Panc1 (cell line): ENCODE measurements at regions not wholly inside any gene's neighbourhood (a gene's known extent, or its start where the extent isn't known, plus 50 kb on each side); places are given as distances from the start of the nearest gene placed in this dataset.

Experiments used
- ATAC-seq: fragments of 200-7000 bp; cut with Tn5 transposase; 2 replicates; pipeline ENCODE4 v1.9.1; 2020; ENCODE audit warnings: mild to moderate bottlenecking, moderate library complexity
- BruUV-seq: library from RNA; stranded (reverse); fragments of 400-500 nt; replicated peaks from 2 replicates; lab custom pipeline; 2021; lab: Mats Ljungman, UMichigan
- CTCF ChIA-PET: fragments of 300-600 bp; sonication (Branson Sonifier 250); formaldehyde crosslinking; loops from one replicate; lab custom pipeline; 2022; ENCODE audit warnings: antibody characterized with exemption; lab: Charles Lee
- POLR2A ChIA-PET: fragments of 300-600 bp; sonication (Branson Sonifier 250); formaldehyde crosslinking; loops from one replicate; lab custom pipeline; 2022; ENCODE audit warnings: antibody characterized with exemption; lab: Charles Lee
- DNase-seq: peaks from one replicate; pipeline ENCODE4 v3.0.0-alpha.2; 2010; ENCODE audit warnings: low read depth, low spot score
- H3K27ac ChIP-seq: 2 replicates; pipeline ENCODE4 v1.5.1; 2011; ENCODE audit warnings: mild to moderate bottlenecking, low read length, inconsistent platforms
- H3K27me3 ChIP-seq: fragments of 200-500 bp; sonication (Bioruptor generic); 2 replicates; pipeline ENCODE4 v1.6.0; 2014; ENCODE audit warnings: low read length, inconsistent platforms; ENCODE audit not compliant: control insufficient read depth, insufficient read depth
- H3K36me3 ChIP-seq: fragments of 200-500 bp; sonication (Bioruptor generic); 2 replicates; pipeline ENCODE4 v1.5.1; 2014; ENCODE audit warnings: inconsistent platforms, mild to moderate bottlenecking, low read length, moderate library complexity; ENCODE audit not compliant: control insufficient read depth, insufficient read depth
- H3K4me1 ChIP-seq: 2 replicates; pipeline ENCODE4 v1.5.1; 2011; ENCODE audit warnings: inconsistent platforms, mild to moderate bottlenecking, low read length, moderate library complexity; ENCODE audit not compliant: control insufficient read depth, insufficient read depth
- H3K4me3 ChIP-seq, 2 experiments: 2 replicates each; pipeline ENCODE4 v1.5.1; 2011 to 2012; ENCODE audit warnings: low read depth in 2 of 2, low read length in 2 of 2, mild to moderate bottlenecking in 2 of 2, inconsistent platforms in 1 of 2, moderate library complexity in 1 of 2
- H3K9me3 ChIP-seq: fragments of 200-500 bp; sonication (Bioruptor generic); 2 replicates; pipeline ENCODE4 v1.5.1; 2014; ENCODE audit warnings: low read depth, mild to moderate bottlenecking, inconsistent platforms, low read length, moderate library complexity; ENCODE audit not compliant: control insufficient read depth, insufficient read depth
- POLR2AphosphoS5 ChIP-seq: IDR thresholded peaks from 2 replicates; pipeline ENCODE4 v1.6.1; 2012; ENCODE audit warnings: mild to moderate bottlenecking, low read depth, low read length, moderate library complexity
- SIN3A ChIP-seq: IDR thresholded peaks from 2 replicates; pipeline ENCODE4 v1.6.1; 2012; ENCODE audit warnings: low read depth, mild to moderate bottlenecking, low read length, moderate library complexity, borderline replicate concordance; ENCODE audit not compliant: insufficient read depth
- TCF7L2 ChIP-seq: IDR thresholded peaks from 2 replicates; pipeline ENCODE4 v1.6.1; 2011; ENCODE audit warnings: mild to moderate bottlenecking, low read depth, low read length, inconsistent platforms
- in situ Hi-C: cut with HindIII; loops from 2 replicates; pipeline ENCODE4 v1.10.0; 2016; ENCODE audit warnings: low sequenced_read_pairs, low pct_unique_long_range_greater_than_20kb
- intact Hi-C: fragments of 100-400 bp; cut with micrococcal nuclease; formaldehyde crosslinking; loops from one replicate; pipeline ENCODE4 v1.10.0; 2022; ENCODE audit not compliant: unreplicated experiment
- TF ChIP-seq, protein P1 (sequence below): fragments of 450-650 bp; IDR thresholded peaks from 2 replicates; pipeline ENCODE4 v1.5.1; 2017; ENCODE audit warnings: mild to moderate bottlenecking
- TF ChIP-seq, protein P2 (sequence below), 2 experiments: IDR thresholded peaks; 2 replicates each; pipeline ENCODE4 v1.6.1; 2011 to 2012; ENCODE audit warnings: low read depth in 2 of 2, control low read depth in 1 of 2, low read length in 1 of 2, mild to moderate bottlenecking in 1 of 2, moderate library complexity in 1 of 2; ENCODE audit not compliant: insufficient read depth in 1 of 2

- H3K4me3 ChIP-seq = no peak overlapping the region
- intact Hi-C loops = no loop called here
- H3K27ac ChIP-seq = no peak overlapping the region
- POLR2A ChIA-PET = no interaction called here
- H3K27me3 ChIP-seq = no peaks in the 10 kb centered on the region
- ATAC-seq = no peak
- no peaks in the 10 kb centered on the region for H3K4me1 ChIP-seq
- H3K9me3 ChIP-seq = no peaks in the 10 kb centered on the region
- DNase-seq = no peak
- in situ Hi-C loops = no loop called here
- no peaks in the 10 kb centered on the region for H3K36me3 ChIP-seq
- CTCF ChIA-PET = no interaction called here
- TF ChIP-seq TCF7L2 (no peak), SIN3A (no peak), POLR2AphosphoS5 (no peak)
- TF ChIP-seq, protein P1, sequence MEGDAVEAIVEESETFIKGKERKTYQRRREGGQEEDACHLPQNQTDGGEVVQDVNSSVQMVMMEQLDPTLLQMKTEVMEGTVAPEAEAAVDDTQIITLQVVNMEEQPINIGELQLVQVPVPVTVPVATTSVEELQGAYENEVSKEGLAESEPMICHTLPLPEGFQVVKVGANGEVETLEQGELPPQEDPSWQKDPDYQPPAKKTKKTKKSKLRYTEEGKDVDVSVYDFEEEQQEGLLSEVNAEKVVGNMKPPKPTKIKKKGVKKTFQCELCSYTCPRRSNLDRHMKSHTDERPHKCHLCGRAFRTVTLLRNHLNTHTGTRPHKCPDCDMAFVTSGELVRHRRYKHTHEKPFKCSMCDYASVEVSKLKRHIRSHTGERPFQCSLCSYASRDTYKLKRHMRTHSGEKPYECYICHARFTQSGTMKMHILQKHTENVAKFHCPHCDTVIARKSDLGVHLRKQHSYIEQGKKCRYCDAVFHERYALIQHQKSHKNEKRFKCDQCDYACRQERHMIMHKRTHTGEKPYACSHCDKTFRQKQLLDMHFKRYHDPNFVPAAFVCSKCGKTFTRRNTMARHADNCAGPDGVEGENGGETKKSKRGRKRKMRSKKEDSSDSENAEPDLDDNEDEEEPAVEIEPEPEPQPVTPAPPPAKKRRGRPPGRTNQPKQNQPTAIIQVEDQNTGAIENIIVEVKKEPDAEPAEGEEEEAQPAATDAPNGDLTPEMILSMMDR = no peak
- TF ChIP-seq, protein P2, sequence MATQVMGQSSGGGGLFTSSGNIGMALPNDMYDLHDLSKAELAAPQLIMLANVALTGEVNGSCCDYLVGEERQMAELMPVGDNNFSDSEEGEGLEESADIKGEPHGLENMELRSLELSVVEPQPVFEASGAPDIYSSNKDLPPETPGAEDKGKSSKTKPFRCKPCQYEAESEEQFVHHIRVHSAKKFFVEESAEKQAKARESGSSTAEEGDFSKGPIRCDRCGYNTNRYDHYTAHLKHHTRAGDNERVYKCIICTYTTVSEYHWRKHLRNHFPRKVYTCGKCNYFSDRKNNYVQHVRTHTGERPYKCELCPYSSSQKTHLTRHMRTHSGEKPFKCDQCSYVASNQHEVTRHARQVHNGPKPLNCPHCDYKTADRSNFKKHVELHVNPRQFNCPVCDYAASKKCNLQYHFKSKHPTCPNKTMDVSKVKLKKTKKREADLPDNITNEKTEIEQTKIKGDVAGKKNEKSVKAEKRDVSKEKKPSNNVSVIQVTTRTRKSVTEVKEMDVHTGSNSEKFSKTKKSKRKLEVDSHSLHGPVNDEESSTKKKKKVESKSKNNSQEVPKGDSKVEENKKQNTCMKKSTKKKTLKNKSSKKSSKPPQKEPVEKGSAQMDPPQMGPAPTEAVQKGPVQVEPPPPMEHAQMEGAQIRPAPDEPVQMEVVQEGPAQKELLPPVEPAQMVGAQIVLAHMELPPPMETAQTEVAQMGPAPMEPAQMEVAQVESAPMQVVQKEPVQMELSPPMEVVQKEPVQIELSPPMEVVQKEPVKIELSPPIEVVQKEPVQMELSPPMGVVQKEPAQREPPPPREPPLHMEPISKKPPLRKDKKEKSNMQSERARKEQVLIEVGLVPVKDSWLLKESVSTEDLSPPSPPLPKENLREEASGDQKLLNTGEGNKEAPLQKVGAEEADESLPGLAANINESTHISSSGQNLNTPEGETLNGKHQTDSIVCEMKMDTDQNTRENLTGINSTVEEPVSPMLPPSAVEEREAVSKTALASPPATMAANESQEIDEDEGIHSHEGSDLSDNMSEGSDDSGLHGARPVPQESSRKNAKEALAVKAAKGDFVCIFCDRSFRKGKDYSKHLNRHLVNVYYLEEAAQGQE (IDR thresholded peaks at IDR 0.05; ENCODE audit: insufficient read depth in 1 of 2, low read depth in 2 of 2, low read length in 1 of 2) = no peak
- BruUV-seq = no TSS peak
Measured at GRCh38 chr5:24817966-24818365, 173.2 kb upstream of the CDH10 start.

GRCh38 chr5:24816206-24816605 lies 171.4 kb upstream of the CDH10 start:
- H3K4me1 ChIP-seq = no peaks in the 10 kb centered on the region
- no peaks in the 10 kb centered on the region for H3K9me3 ChIP-seq
- no peak for TF ChIP-seq TCF7L2
- TF ChIP-seq POLR2AphosphoS5 = no peak
- TF ChIP-seq, protein P2 (IDR thresholded peaks at IDR 0.05; ENCODE audit: insufficient read depth in 1 of 2, low read depth in 2 of 2, low read length in 1 of 2) = no peak
- TF ChIP-seq, protein P1 = no peak
- TF ChIP-seq SIN3A = no peak
- POLR2A ChIA-PET = no interaction called here
- BruUV-seq = no TSS peak
- H3K36me3 ChIP-seq = no peaks in the 10 kb centered on the region
- CTCF ChIA-PET = no interaction called here
- H3K4me3 ChIP-seq = no peak overlapping the region
- DNase-seq (no peak), ATAC-seq (no peak)
- intact Hi-C loops = no loop called here
- H3K27me3 ChIP-seq = no peaks in the 10 kb centered on the region
- in situ Hi-C loops = no loop called here
- H3K27ac ChIP-seq = no peak overlapping the region
